NCI-H2081 (cell line): ENCODE measurements at regions not wholly inside any gene's neighbourhood (a gene's known extent, or its start where the extent isn't known, plus 50 kb on each side); places are given as distances from the start of the nearest gene placed in this dataset.
A peak's percentile ranks its signal among the peaks of the same experiment; 100 is the strongest.
"Not testable (repeated sequence)": the region's sequence is repeated elsewhere in the genome, so short reads cannot be mapped to it uniquely, and the experiment has no call there.

Source experiments
- DNase-seq, 2 experiments: peaks; one replicate each; lab custom pipeline; 2025; lab: John Stamatoyannopoulos, UW

DNA sequence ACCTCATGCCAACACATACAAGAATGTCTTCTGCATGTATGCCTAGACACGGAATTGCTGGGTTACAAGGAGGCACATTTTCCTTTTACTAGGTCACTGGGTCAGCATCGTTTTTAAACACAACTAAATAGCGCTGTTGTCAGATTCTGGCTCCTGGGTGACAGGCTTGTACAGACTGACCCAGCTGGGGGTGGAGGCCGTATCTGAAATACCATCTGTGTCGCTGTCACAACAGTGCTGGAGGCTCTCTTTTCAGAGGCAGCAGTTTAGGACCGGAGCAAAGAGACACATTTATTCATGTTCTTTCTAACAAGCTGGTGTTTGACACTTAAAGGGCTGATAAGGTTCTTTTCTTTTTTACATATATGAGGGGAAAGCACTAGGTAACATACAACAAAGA lies 403.0 kb upstream of the ASIC2 start:
- DNase-seq: no peak

DNA sequence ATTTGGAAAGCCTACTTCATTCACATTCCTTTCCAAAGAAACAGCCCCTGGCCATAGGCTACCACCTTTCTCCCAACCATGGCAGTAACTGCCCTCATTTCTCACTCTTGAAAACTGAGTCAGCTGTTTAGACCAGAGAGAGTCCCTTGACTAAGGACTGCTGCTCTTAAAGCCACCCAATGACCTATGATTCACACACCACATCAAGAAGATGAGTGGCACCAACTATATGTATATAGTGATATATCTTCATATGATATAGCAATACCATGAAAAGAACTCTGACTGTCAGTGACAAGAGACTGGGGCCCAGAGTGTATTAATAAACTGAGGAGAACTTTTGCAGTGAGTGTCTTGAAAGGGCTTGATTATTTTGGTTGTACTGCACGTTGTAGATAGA lies 404.5 kb upstream of the ASIC2 start:
- no peak for DNase-seq

DNA sequence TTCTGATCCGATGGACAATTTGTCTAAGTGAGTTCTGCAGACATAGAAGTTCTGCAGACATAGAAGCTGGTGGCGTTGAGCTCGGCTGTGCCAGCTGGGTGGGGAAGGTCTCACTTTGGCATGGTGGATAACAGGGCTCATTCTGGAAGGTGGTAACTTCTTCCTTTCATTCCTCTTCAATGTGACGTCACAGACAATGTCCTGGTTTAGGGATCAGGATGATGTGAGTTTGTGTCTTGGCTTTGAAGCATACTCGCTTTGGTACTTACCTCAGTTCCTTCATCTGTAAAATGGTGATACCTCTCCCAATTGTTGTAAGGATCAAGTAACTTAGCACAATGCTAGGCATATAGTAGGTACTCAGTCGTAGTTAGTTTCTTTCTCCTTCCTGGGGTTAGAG lies 408.8 kb upstream of the ASIC2 start:
- no peak for DNase-seq

DNA sequence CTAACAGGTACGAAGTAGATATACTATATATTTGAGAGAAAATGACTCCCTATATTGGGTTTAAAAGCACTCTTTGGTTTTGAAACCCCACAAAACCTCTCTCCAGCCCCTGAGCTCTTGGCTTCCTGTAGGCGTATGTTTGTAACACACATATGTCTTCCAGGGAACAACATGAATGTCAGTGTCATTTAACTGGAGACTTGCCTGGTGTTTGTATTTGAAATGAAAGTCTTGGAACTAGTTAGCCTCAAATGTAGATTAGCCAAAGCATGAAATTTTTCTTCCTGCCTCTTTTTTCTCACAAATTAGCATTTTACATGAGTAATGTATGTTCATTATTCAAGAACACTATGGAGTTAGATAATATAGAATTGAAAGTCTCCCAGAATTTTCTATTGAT lies 411.8 kb upstream of the ASIC2 start:
- DNase-seq: no peak

DNA sequence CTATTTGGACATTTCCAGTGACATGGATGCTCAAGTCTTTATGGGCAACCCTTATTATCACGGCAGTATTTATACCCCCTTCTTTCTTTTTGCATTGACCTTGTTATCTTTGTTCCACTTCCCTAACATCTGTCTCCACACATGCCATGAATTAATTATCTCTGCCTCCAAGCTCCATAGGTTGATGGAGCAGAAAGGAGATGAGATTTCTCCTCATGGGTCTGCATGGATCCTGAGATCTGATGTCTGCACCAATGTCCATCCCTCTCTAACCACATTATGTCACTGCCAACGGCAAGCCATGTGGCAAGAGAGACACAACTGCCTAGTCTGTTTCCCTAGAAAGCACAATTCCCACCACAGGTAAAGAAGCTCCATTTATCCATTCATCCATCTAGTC lies 416.8 kb upstream of the ASIC2 start:
- DNase-seq: no peak

DNA sequence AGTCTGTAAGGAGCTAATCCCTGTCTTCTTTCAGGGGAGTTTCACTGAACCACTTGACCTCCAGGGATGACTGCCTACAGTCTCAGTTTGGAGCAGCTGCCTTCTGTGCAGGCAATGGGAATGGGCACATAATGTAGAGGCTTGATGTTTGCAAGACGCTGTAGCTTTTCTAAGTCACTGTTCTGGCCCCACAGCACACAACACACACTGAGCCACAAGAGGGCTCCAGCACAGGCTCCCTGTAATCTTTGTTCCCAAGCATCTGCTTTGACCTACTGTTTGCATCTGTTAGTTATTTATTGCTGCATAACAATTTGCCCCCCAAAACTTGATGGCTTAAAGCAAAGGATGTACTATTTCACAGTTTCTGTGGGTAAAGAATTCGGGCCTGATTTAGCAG lies 419.0 kb upstream of the ASIC2 start:
- DNase-seq: no peak

DNA sequence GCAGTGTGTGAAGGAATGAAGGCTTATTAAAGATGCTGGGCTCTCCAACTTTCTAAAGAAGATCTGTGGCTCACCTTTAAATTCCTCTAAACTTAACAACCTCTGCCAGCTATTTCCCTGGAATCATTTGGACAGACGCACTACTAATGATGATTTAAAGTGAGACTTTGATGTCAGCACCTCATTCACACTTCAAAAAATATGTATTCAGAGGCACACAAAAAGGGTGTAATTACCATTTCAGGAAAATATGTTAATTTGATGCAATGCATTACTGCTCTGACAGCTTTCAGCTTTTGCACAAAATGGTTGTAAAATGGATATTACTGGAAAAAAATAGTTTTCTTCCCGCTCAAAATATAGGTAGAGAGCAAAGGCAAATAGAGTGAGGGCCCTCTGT lies 423.9 kb upstream of the ASIC2 start:
- DNase-seq: no peak

DNA sequence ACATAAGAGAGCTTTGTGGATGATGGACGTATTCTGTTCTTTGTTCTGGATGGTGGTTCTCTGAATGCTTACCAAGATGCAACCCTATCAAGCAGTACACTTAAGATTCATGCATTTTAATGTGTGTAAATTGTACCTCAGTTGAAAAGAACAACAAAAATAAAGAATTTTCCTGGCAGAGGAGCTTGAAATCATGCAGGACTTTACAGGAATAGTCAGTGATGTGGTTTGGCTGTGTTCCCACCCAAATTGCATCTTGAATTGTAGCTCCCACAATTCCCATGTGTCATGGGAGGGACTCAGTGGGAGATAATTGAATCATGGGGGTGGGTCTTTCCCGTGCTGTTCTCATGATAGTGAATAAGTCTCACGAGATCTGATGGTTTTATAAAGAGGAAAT lies 430.6 kb upstream of the ASIC2 start:
- DNase-seq: not testable (repeated sequence)

DNA sequence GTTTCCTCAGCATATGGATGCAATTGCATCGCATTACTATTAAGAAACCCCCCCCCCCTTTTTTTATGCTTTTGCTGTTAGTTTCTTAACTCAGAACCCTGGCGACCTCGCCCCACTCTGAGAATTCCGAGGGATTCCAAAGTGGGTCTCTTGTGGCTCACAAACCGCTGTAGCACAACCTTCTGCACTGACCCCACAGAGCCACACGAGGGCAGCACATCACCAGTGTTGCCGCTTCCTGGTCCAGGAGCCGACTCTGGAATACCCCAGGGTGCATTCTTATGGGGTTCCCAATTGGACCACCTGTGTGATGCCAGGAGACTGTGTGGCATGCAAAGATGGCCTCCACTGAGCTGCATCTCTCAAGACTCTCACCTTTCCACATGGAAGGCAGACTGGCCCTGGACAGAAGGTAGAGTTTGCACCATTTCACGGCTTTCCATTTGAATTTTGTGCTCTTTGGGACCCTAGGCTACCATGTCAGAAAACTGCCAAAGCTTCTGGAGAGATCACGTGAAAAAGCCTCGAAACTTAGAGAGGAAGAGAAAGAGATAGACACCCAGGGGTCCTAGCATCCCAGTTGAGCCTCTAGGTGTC lies 432.7 kb upstream of the ASIC2 start:
- DNase-seq: peak; percentile 11 to 15

DNA sequence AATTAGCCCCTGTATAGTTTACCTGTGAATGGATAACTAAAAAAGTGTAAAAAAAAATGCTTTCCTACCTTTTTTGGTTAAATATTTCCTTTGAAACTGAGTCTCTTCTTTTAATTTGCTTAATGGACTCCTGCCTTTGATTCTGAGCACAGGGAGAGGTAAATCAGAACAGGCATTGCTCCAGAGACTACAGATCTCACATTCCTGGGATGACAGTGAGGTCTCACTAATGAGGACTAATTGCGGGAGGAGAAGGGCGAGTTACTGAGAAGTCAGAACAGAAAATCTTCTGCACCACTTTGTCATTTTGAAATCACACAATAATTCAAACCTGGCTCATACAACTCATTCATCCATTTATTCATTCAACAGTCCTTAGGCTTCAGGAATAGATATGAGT lies 437.0 kb upstream of the ASIC2 start:
- DNase-seq: no peak

DNA sequence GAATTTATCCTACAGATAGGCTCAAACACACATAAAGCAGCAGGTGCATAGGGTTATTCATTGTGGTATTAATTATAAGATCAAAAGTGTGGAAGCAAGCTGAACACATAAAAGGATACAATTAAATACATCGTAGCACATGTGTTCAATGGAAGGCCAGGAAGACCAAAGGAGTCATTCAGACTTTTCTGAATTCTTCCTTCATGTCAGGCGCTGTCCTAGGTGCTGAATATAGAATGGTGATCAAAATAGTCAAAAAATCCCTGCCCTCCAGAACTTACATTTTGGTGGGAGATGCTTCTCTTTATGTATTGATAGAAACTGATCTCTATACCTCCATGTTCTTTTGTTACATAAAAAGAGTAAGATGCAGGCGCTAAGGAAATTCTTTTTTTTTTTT lies 439.0 kb upstream of the ASIC2 start:
- DNase-seq: no peak

DNA sequence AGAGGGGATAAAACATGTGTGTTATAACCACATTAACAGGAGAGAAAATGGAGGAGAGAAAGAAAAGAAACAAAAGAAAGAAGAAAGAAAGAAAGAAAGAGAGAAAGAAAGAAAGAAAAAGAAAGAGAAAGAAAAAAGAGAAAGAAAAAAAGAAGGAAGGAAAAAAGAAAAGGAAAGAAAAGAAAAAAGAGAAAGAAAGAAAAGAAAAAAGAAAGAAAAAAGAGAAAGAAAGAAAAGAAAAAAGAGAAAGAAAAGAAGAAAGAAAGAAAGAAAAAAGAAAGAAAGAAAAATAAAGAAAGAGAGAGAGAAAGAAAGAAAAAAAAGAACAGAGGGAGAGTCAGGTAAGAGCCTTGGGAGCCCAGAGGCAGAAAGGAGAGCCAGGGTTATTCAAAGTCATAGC lies 446.6 kb upstream of the ASIC2 start:
- no peak for DNase-seq

DNA sequence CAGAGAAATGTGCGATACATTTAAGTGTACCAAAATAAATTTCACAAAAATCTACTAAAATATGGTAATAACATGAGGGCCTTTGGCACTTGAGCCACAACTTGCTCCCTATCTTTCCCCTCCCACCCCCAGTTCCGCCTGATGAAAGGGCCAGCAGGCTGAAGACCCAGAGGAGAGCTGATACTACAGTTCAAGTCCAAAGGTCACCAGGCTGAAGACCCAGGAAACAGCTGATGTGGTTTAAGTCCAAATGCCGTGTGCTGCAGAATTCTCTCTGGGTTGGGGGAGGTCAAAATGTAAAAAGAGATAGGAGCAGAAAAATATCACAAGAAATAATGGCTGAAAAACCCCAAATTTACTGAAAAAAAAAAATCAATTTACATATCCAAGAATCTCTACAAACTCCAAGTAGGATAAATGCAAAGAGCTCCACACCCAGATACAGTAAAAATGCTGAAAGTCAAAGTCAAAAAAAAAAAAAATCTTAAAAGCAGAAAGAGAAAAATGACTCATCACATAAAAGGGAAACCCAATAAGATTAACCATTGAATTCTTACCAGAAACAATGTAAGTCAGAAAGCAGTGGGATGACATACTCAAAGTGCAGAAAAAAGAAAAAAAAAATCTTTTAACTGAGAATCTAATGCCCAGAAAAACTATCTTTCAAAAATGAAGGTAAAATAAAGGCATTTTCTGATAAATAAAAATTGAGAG lies 452.1 kb upstream of the ASIC2 start:
- no peak for DNase-seq

DNA sequence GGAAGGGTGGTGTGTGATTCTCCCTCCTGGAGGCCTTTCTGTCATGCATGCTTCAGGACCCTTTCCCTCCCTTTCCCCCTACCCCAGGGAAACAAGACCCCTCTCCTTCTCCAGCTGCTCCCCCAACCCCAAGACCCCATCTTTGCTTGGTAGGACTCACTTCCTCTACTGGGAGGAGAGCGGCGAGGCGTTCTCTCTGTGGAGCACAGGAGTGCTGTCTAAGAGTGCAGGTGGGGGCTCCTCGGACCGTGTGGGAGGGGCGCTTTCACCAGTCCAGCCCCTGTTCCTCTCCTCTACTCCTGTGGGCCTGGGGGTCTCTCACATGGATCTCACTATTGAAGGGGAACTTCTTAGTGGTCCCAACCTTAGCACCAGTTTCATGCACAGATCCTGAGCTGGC lies 456.1 kb upstream of the ASIC2 start:
- no peak for DNase-seq

DNA sequence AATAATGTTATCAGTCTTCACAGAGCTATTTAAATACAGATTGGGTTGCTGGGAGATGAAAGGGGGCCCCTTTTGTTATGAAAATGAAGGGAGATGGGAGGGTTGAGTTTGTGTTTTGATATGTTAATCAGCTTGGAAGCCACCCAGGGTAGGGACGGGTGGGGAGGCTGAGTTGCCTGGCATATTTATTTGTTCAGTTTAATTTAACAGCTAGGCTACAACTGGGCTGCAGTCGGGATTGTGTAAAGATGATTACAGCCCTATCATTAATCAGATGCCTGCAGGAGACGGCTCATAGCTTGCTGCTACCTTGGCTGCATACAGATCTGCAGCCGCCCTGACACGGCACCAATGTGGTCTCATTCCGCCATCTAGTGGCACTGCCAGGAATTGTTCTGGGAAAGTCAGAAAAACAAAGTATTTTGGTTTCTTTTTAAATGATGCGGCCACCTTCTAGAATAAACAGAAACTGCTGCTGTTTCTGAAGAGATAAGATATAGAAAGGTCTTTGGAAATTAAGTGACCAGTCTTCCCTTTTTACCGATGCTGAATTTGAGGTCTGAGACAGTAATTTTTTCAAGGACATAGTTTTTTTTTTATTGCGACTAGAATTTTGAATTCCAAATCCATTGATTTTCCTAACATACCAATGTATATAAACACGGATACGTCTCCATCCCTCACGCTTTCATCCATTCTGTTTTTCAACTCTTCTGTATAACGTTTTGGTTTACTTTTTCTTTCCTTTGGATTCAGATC lies 458.0 kb upstream of the ASIC2 start:
- DNase-seq: peak; percentile 53 to 72

DNA sequence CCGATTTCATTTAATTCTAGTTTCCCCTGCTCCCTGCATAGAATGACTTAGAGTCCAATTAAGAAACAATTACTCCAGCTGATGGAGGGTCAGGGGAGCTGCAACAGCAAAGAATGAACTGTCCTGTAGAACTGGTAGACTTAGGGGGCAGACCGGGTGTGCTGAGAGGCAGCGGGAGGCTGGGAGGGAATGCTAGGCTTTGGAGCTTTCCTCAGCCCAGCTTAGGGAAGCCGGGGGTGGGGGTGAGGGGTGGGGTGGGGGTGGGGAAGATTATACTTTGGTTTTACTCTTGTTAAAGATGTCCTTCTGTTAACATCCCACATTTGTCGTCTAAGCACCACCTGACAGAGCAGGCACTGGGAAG lies 458.6 kb upstream of the ASIC2 start:
- DNase-seq: no peak

DNA sequence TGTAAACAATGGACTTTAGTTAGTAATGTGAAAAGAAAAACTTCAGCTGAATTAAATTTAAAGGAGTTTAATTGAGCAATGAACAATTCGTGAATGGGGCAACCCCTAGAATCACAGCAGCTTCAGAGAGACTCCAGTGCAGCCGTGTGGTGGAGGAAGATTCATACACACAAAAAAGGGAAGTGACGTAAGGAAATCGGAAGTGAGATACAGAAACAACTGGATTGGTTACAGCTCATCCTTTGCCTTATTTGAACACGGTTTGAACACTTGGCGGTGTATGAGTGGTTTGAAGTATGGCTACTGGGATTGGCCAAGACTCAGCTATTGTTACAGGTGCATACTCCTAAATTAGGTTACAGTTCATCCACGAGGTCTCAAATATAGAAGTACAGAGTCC lies 460.4 kb upstream of the ASIC2 start:
- no peak for DNase-seq

DNA sequence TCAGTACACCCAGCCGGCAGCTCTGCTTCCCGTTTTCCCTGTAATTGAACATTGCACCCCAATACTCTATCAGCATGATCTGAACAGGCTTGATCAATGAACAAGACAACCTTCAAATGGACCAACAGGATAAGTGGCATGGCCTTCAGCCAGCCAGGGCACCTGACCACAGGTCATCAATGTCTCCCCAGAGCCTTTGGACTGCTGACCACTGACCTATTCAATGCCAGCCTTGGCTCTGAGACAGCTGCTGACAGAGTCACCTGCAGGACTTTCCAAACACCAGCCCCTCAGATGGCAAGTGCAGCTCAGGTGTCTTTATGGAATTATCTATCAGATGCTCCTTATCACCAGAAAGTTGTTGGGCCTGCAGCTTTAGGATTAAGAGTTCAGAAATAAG lies 462.9 kb upstream of the ASIC2 start:
- DNase-seq: no peak

DNA sequence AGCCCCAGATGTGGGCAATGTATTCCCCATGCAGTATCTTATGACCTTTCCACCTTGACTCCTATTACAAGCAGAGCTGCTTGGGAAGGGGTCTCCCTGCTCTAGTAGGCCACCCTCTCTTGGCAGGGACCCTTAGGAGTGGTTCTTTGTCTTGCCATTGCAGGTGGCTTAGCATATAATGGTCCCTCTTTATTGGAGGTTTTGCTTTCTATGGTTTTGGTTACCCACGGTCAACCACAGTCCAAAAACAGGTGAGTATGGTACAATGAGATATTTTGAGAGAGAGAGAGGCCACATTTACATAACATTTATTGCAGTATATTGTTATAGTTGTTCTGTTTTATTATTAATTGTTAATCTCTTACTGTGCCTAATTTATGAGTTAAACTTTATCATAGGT lies 472.8 kb upstream of the ASIC2 start:
- no peak for DNase-seq

DNA sequence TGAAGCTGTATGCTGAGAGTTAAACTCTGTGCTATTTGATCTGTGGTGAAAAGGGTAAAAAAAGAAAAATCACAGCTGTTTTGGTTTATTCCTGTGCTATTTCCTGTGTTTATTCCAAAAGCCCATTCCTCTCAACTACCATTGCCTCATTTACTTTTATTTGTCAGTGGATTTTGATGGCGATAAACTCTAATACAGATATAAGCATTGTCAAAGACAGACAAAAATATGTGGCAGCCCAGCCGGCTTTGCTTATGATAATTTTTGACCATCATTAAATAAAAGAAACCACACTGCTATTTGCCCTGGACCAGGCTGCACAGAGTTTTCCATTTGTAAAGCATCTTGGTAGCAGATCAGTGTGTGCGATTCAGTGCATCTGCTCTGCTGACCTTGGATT lies 473.6 kb upstream of the ASIC2 start:
- no peak for DNase-seq

DNA sequence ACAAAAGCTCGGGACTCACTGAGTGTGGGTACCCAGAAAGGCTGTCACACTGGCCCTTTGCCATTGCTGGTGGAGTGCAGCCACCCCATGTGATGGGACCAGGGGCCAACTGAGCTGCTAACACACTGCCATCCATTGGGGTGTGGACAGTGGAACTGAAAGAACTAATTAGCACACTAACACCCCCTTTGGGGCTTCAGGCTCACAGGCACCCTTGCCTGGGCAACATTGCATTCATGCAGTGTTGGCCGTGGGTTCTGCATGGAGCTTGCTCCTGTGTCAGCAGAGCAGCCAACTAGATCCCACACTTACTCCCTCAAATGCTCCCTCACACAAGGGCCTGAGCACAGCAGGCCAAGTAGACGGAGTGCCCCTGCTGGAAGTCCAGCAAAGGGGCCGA lies 476.0 kb upstream of the ASIC2 start:
- no peak for DNase-seq

DNA sequence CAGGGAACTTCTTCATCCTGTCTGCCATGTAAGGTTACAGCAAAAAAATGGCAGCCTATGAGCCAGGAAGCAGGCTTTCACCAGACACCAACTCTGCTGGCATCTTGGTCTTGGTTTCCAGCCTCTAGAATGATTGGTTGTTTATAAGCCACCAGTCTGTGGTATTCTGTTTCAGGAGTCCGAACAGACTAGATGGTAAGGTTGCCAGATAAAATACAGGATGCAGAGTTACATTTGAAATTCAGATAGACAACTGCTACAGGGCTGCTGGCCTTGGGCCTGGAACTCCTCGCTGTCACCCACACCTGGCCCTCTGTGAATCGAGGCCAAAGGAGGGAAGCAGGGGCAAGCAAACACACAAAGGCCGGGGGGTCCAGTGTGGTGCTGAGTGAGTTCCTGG lies 478.8 kb upstream of the CCL2 start:
- DNase-seq: no peak

DNA sequence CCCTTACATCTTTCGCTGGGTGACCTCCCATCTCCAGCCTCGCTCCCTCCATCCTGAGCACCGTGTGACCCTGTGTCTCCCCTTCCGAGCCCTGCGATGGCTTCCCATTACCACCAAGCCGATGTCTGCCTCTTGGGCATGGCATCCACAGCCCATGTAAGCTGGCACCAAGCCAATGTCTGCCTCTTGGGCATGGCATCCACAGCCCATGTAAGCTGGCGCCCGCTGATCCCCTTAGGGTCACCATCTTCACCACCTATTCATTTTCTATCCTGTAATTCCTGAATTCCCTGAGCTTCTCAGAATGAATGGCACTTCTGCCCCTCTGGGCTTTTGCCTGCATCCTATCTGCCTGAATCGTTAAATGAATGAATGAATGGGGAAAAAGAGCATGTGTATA lies 478.2 kb upstream of the CCL2 start:
- DNase-seq: no peak

DNA sequence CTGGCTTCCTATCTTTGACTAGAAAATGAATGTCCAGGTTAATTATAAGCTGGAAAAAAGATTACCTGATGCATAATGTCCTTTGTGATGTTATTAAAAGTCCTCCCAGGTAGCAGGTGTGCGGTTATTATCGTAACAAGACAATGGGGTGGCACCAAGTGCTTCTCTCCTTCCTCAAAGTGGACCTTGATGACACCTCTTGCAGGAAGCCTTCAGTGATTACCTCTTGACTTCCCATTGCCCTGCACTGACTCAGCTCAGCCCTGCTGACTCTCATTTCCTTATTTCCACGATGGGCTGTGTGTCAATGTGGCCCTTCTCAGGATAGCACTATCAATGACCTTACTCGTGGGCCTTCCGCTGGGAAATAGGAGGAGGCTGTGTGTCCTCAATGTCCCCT lies 477.4 kb upstream of the CCL2 start:
- DNase-seq: no peak
